GM12873 (cell line): ENCODE measurements at regions not wholly inside any gene's neighbourhood (a gene's known extent, or its start where the extent isn't known, plus 50 kb on each side); places are given as distances from the start of the nearest gene placed in this dataset.

Experiments
- CTCF ChIP-seq: IDR thresholded peaks from 2 replicates; pipeline ENCODE4 v1.5.1; 2012; ENCODE audit warnings: low read depth, mild to moderate bottlenecking, moderate library complexity, low read length, control low read depth; ENCODE audit not compliant: insufficient read depth; ENCODE audit errors: missing control alignments

GRCh38 chr7:68224041-68224741 is 1227.6 kb downstream of the TYW1 start:
- TF ChIP-seq CTCF: no peak

- TF ChIP-seq CTCF: no peak
Measured at GRCh38 chr7:68235937-68236336, 1239.3 kb downstream of the TYW1 start.

GRCh38 chr7:68238204-68238805 is 1241.7 kb downstream of the TYW1 start:
- TF ChIP-seq CTCF: no peak

GRCh38 chr7:68243128-68243527 is 1246.5 kb downstream of the TYW1 start:
- TF ChIP-seq CTCF: no peak

GRCh38 chr7:68244389-68244788 is 1247.8 kb downstream of the TYW1 start:
- no peak for TF ChIP-seq CTCF

- no peak for TF ChIP-seq CTCF
Measured at GRCh38 chr7:68245688-68246087, 1249.1 kb downstream of the TYW1 start.

- no peak for TF ChIP-seq CTCF
Measured at GRCh38 chr7:68246189-68246633, 1249.6 kb downstream of the TYW1 start.
